Central memory CD8-positive, alpha-beta T cell (primary cell): ENCODE measurements at regions not wholly inside any gene's neighbourhood (a gene's known extent, or its start where the extent isn't known, plus 50 kb on each side); places are given as distances from the start of the nearest gene placed in this dataset.

Source experiments
- ATAC-seq: fragments of 150-1000 bp; cut with Tn5 transposase; replicated peaks from 2 replicates; pipeline ENCODE4 v1.10.0; 2022; ENCODE audit warnings: mild to moderate bottlenecking, moderate FRiP score, moderate number of reproducible peaks; ENCODE audit not compliant: poor library complexity, severe bottlenecking; ENCODE audit errors: extremely low read depth
- DNase-seq, 2 donors: peaks; one replicate each; pipeline ENCODE4 v3.0.0; 2021; ENCODE audit warnings: low spot score in 2 of 2
- H3K27ac Mint-ChIP-seq: one replicate; pipeline ENCODE4 v1.8.0; 2022; ENCODE audit warnings: low read depth, mild to moderate bottlenecking, moderate library complexity, mixed read lengths
- H3K27me3 Mint-ChIP-seq: one replicate; pipeline ENCODE4 v1.8.0; 2022; ENCODE audit warnings: mixed read lengths
- H3K36me3 Mint-ChIP-seq: one replicate; pipeline ENCODE4 v1.8.0; 2022; ENCODE audit warnings: mild to moderate bottlenecking, moderate library complexity, mixed read lengths; ENCODE audit not compliant: insufficient read depth
- H3K4me1 Mint-ChIP-seq: one replicate; pipeline ENCODE4 v1.8.0; 2022; ENCODE audit warnings: mixed read lengths
- H3K4me3 Mint-ChIP-seq: one replicate; pipeline ENCODE4 v1.8.0; 2022; ENCODE audit warnings: mild to moderate bottlenecking, moderate library complexity, mixed read lengths
- H3K9me3 Mint-ChIP-seq: one replicate; pipeline ENCODE4 v1.8.0; 2022; ENCODE audit warnings: mixed read lengths

DNA sequence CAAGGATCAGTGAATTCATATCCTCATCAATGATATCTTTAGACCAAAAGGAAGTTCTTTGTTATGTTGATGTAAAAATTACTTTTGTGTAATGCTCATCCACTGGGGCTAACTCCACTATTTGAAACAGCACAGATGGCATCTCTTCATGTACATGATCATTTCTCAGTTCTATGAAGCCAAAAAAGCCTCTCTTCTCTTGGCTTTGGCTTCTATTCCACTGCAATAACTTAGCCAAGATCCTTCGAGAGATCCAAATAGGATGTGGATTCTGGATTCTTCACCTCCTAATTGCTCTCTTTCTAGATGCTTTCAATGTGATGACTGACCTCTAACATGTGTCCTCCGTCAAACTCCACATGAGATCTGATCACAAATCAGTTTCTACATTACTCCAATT is 851.2 kb downstream of the GALC start:
- Mint-ChIP-seq H3K27me3 (no peaks in the 10 kb centered on the region), H3K4me1 (no peaks in the 10 kb centered on the region), H3K36me3 (no peaks in the 10 kb centered on the region), H3K4me3 (no peak overlapping the region), H3K27ac (no peak overlapping the region), H3K9me3 (peaks cover 23% of the 10 kb centered on the region)
- DNase-seq = no peak
- no peak for ATAC-seq

- H3K9me3 Mint-ChIP-seq = peaks cover 31% of the 10 kb centered on the region
- peaks cover 2% of the 10 kb centered on the region for H3K36me3 Mint-ChIP-seq
- H3K27me3 Mint-ChIP-seq = no peaks in the 10 kb centered on the region
- DNase-seq (no peak), ATAC-seq (no peak)
- H3K27ac Mint-ChIP-seq = no peak overlapping the region
- H3K4me1 Mint-ChIP-seq = no peaks in the 10 kb centered on the region
- no peak overlapping the region for H3K4me3 Mint-ChIP-seq
These were observed 853.7 kb downstream of the GALC start for GRCh38 chr14:87139299-87139698.

- DNase-seq = no peak
- Mint-ChIP-seq H3K9me3 (peaks cover 14% of the 10 kb centered on the region), H3K27ac (no peak overlapping the region), H3K4me1 (no peaks in the 10 kb centered on the region), H3K36me3 (peaks cover 2% of the 10 kb centered on the region), H3K27me3 (no peaks in the 10 kb centered on the region), H3K4me3 (no peak overlapping the region)
- ATAC-seq = no peak
These were observed 859.7 kb downstream of the GALC start for GRCh38 chr14:87133073-87133801.

DNA sequence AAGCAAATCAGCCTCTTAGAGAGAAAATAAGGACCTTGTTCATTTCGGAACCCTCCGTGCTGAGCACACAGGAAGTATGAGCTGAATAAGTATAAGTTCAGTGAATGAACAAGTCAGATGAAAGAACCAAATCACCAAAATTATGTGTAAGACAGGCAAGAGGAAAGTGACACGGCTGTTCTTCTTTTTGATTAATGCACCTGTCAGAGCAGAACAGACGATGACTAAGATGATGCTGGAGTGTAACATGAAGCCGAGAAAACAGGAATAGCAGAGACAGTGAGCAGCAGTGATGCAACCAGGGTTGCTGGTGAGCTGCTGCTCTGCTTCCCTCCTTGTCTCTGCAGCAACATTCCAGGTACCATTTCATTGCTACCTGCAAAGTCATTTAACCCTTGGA is 861.1 kb downstream of the GALC start:
- peaks cover 18% of the 10 kb centered on the region for H3K9me3 Mint-ChIP-seq
- DNase-seq = no peak
- ATAC-seq = no peak
- H3K4me3 Mint-ChIP-seq = no peak overlapping the region
- H3K27ac Mint-ChIP-seq = no peak overlapping the region
- H3K27me3 Mint-ChIP-seq = no peaks in the 10 kb centered on the region
- H3K4me1 Mint-ChIP-seq = no peaks in the 10 kb centered on the region
- H3K36me3 Mint-ChIP-seq = peaks cover 2% of the 10 kb centered on the region

DNA sequence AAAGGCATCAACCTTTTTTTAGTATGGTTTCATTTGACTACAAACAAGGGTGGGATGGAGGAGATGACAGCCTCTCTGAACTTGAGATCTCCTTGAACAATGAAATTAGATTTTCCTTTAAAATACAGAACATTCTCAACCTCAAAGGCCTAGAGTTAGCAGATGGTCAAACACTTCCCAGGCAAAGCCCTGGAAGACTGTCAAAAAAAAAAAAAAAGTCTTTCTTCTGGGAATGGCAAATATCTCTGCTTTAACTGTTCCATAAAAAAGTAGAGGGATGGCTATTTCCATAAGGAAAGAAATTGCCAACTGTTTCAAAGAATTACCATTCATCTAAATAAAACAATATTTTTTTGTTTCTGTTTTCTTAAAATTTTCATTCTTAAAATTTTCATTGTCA is 870.8 kb downstream of the GALC start:
- Mint-ChIP-seq H3K27ac (no peak overlapping the region), H3K9me3 (peaks cover 10% of the 10 kb centered on the region), H3K27me3 (no peaks in the 10 kb centered on the region), H3K36me3 (no peaks in the 10 kb centered on the region), H3K4me3 (no peak overlapping the region), H3K4me1 (no peaks in the 10 kb centered on the region)
- ATAC-seq (no peak), DNase-seq (no peak)

- ATAC-seq = no peak
- H3K9me3 Mint-ChIP-seq = peaks cover 6% of the 10 kb centered on the region
- H3K36me3 Mint-ChIP-seq = no peaks in the 10 kb centered on the region
- no peak for DNase-seq
- H3K27me3 Mint-ChIP-seq = no peaks in the 10 kb centered on the region
- H3K27ac Mint-ChIP-seq = no peak overlapping the region
- H3K4me1 Mint-ChIP-seq = no peaks in the 10 kb centered on the region
- no peak overlapping the region for H3K4me3 Mint-ChIP-seq
These were observed 871.3 kb downstream of the GALC start for GRCh38 chr14:87121716-87122115.

- Mint-ChIP-seq H3K4me3 (no peak overlapping the region), H3K27ac (no peak overlapping the region), H3K4me1 (no peaks in the 10 kb centered on the region), H3K36me3 (no peaks in the 10 kb centered on the region), H3K9me3 (peaks cover 17% of the 10 kb centered on the region), H3K27me3 (no peaks in the 10 kb centered on the region)
- DNase-seq (no peak), ATAC-seq (no peak)
These were observed 877.7 kb downstream of the GALC start for GRCh38 chr14:87115234-87115633.

GRCh38 chr14:87113286-87113685 is 879.7 kb downstream of the GALC start:
- H3K4me3 Mint-ChIP-seq = no peak overlapping the region
- no peaks in the 10 kb centered on the region for H3K27me3 Mint-ChIP-seq
- H3K36me3 Mint-ChIP-seq = no peaks in the 10 kb centered on the region
- peaks cover 23% of the 10 kb centered on the region for H3K9me3 Mint-ChIP-seq
- ATAC-seq (no peak), DNase-seq (no peak)
- H3K4me1 Mint-ChIP-seq = no peaks in the 10 kb centered on the region
- no peak overlapping the region for H3K27ac Mint-ChIP-seq

DNA sequence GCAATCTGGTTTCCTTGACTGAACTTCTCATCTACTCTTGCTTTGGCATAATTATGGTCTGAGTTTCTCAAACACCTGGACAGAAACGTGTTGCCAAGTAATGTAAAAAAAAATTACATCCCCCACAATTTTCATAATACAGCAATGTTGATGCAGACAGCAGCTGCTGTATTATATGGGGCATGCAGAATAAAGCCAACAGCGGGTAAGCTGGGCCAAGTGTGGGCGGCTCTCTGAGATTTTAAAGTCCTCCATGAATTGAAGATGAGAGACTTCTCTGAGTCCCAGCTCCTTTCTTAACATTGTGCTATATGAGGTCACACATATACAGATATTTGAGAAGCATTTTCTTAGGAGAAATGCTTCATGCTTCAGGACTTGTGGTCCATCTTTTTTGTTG is 881.2 kb downstream of the GALC start:
- no peak overlapping the region for H3K4me3 Mint-ChIP-seq

GRCh38 chr14:87111126-87111525 is 881.9 kb downstream of the GALC start:
- Mint-ChIP-seq H3K27me3 (no peaks in the 10 kb centered on the region), H3K9me3 (peaks cover 34% of the 10 kb centered on the region), H3K4me3 (no peak overlapping the region), H3K36me3 (no peaks in the 10 kb centered on the region), H3K4me1 (no peaks in the 10 kb centered on the region), H3K27ac (no peak overlapping the region)
- ATAC-seq (no peak), DNase-seq (no peak)

More for the DNA sequence above, 881.2 kb downstream of the GALC start:
- DNase-seq = no peak
- no peak overlapping the region for H3K27ac Mint-ChIP-seq
- H3K4me1 Mint-ChIP-seq = no peaks in the 10 kb centered on the region
- no peaks in the 10 kb centered on the region for H3K36me3 Mint-ChIP-seq
- ATAC-seq = no peak
- peaks cover 34% of the 10 kb centered on the region for H3K9me3 Mint-ChIP-seq
- H3K27me3 Mint-ChIP-seq = no peaks in the 10 kb centered on the region

DNA sequence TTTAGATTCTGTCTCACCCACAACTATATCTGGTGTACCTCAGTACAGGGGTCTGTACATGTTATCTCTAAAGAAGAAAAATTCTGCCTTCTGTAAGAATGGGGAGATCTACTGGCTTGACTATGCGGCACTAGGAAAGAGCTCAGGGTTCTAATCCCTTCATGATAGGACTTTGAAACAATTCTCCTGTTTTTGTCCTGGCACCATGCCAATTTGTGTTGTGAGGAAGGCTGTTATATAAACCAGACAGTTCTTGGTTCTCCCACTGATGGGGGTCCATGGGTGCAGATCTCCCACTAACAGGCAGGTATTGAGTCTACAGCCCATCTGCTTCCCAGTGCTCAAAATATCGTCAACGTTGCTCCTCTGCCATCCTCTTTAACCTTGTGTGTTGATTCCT is 883.7 kb downstream of the GALC start:
- Mint-ChIP-seq H3K27ac (no peak overlapping the region), H3K27me3 (no peaks in the 10 kb centered on the region), H3K4me1 (no peaks in the 10 kb centered on the region), H3K36me3 (no peaks in the 10 kb centered on the region), H3K9me3 (peaks cover 34% of the 10 kb centered on the region), H3K4me3 (no peak overlapping the region)
- DNase-seq (no peak), ATAC-seq (no peak)

DNA sequence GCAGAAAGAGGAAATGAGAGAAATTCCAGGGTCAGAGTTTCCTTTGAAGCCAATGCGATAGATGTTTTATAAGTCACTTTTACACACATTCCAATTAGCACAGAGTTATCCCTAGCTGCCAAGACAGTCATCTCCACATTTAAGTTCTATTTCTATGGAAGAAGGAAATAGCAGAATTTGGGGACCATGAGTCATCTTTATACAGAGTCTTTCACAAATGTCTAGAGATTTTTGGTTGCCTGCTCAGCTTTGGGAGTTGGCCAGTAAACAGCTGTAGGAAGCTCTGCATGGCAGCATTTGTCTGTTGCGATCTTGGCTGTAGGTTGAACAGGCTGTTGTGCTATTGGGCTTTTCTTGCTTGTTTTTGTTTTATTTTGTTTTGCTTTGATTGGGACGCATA is 884.3 kb downstream of the GALC start:
- DNase-seq (no peak), ATAC-seq (no peak)
- no peak overlapping the region for H3K27ac Mint-ChIP-seq
- H3K9me3 Mint-ChIP-seq = peaks cover 34% of the 10 kb centered on the region
- H3K4me3 Mint-ChIP-seq = no peak overlapping the region
- H3K27me3 Mint-ChIP-seq = no peaks in the 10 kb centered on the region
- H3K36me3 Mint-ChIP-seq = no peaks in the 10 kb centered on the region
- no peaks in the 10 kb centered on the region for H3K4me1 Mint-ChIP-seq

GRCh38 chr14:87102811-87103378 is 890.1 kb downstream of the GALC start:
- H3K4me3 Mint-ChIP-seq = no peak overlapping the region
- no peaks in the 10 kb centered on the region for H3K27me3 Mint-ChIP-seq
- H3K9me3 Mint-ChIP-seq = peaks cover 25% of the 10 kb centered on the region
- H3K36me3 Mint-ChIP-seq = no peaks in the 10 kb centered on the region
- ATAC-seq (no peak), DNase-seq (no peak)
- no peaks in the 10 kb centered on the region for H3K4me1 Mint-ChIP-seq
- no peak overlapping the region for H3K27ac Mint-ChIP-seq
